ENCODE measurements at regions not wholly inside any gene's neighbourhood (a gene's known extent, or its start where the extent isn't known, plus 50 kb on each side); places are given as distances from the start of the nearest gene placed in this dataset.

GRCh38 chr5:67334373-67334772 lies 137.8 kb upstream of the CD180 start:
- DNase-seq (ENCODE audit: low read depth): no peak

- no peak for DNase-seq (ENCODE audit: low read depth)
Measured at GRCh38 chr5:67333171-67333570, 136.6 kb upstream of the CD180 start.

DNA sequence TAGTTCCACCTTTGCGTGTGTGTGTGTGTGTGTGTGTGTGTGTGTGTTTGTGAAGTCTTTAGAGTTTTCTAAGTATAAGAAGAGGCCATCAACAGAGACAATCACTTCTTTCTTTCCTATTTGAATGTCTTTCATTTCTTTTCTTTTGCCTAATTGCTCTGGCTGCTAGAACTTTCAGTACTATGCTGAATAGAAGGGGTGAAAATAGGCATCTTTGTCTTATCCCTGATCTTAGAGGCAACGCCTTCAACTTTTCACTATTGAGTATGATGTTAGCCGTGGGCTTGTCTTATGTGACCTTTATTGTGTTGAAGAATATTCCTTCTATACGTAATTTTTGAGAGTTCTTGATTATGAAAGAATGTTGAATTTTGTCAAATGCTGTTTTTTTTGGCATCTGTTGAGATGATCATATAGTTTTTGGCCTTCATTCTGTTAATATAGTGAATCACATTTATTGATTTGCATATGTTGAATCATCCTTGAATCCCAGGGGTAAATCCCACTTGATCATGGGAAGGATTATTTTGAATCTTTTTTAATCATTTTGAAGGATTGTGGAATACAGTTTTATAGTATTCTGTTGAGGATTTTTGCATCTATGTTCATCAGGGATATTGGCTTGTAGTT lies 134.8 kb upstream of the CD180 start:
- no peak for DNase-seq (ENCODE audit: low read depth)

GRCh38 chr5:67319935-67320725 lies 123.5 kb upstream of the CD180 start:
- DNase-seq (ENCODE audit: low read depth): no peak

GRCh38 chr5:67318746-67319145 lies 122.1 kb upstream of the CD180 start:
- no peak for DNase-seq (ENCODE audit: low read depth)

DNA sequence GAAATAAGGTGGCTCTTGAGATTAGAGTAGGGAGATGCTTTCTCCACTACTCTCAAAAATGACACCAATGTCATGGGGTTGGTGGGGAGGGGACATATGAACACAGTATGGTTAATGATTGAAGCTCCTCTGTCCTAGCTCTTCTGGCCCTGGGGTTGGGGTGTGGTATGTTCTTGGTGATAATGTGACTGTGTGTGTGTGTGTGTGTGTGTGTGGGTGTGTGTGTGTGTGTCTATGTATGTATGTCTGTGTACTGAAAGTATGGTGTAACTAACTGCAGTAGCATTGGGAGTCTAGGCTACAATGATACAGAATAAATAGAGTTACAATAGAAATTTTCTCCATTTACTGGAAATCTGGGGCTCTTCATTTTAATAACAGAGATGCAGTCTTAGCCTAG lies 121.0 kb upstream of the CD180 start:
- DNase-seq (ENCODE audit: low read depth): no peak

DNA sequence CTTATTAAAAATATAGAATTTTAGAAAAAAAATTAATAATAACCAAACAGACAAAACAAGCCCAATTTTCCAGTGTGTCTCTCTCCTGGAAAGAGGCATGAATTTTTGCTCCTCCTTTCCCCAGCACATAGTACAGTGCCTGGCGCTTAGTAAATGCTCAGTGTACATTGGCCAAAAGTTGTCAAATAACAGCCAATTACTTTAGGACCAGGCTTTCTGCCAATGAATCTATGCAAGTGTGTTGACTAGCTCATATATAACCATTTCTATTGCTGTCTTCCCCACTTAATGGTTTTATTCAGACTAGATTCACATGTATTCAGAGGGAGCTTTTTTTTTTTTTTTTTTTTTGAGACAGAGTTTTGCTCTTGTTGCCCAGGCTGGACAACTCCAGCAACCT lies 120.1 kb upstream of the CD180 start:
- no peak for DNase-seq (ENCODE audit: low read depth)

DNA sequence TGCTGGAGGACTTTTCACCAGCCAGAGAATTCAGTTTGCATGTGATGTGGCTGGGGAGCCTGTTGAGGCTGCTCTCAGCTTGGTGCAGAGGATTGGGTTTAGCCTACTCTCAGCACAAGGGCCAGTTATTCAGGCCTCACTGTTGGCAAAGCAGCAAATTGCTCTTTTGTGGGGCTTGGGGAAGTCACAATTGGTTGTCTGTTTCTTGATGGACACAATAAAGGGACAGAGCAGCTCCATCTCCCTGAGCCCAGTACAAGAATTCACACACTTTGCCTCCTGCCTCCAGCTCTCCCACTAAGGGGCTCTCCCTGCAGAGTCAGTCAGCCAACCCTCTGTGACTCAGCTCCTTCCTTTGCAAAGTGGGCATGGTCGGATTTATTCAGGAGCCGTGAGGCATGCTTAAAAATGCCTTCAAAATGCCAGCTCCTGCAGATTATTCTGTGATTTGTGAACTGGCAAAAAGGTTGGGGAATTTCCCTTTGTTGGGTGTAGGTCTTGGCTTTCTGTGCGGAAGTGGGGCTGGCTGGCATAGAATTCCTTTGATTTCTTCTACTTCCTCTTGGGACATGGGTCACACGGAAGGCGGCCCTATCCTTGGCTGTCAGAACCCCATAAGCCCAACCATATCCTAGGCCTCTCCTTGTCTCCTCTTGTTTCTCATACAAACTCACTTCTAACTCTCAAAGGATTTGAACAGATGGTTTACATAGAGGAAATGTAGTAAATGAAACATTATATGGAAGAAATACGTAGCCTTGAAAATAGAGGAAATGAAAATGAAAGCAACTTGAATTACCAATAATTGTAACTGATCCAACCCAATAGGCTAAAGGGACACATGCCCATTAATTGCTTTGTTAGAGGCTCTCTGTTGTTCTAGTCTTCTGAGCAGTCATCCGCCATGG lies 118.7 kb upstream of the CD180 start:
- DNase-seq (ENCODE audit: low read depth): no peak

DNA sequence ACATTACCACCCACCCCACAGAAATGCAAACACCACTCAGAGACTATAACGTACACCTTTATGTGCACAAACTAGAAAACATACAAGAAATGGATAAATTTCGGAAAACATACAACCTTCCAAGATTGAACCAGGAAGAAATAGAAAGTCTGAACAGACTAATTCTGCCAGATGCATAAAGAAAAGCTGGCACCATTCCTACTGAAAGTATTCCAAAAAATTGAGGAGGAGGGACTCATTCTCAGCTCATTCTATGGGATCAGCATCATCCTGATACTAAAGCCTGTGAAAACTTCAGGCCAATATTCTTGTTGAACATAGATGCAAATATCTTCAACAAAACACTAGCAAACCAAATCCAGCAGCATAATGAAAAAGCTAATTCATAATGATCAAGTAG lies 115.1 kb upstream of the CD180 start:
- no peak for DNase-seq (ENCODE audit: low read depth)

GRCh38 chr5:67311208-67311607 lies 114.6 kb upstream of the CD180 start:
- no peak for DNase-seq (ENCODE audit: low read depth)

DNA sequence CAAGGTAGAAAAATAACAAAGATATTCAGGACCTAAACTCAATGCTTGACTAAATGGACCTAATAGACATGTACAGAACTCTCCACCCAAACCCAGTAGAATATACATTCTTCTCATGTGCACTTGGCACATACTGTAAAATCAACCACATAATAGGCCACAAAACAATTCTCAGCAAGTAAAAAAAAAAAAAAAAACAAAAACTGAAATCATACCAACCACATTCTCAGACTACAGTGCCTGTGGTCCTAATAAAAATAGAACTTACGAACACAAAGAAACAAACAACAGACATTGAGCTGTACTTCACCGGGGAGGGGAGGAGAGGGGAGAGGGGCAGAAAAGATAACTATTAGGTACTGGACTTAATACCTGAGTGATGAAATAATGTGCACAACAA lies 114.1 kb upstream of the CD180 start:
- DNase-seq (ENCODE audit: low read depth): no peak

GRCh38 chr5:67310169-67310568 lies 113.6 kb upstream of the CD180 start:
- no peak for DNase-seq (ENCODE audit: low read depth)

GRCh38 chr5:67308988-67309688 lies 112.5 kb upstream of the CD180 start:
- no peak for DNase-seq (ENCODE audit: low read depth)

GRCh38 chr5:67306965-67307607 lies 110.5 kb upstream of the CD180 start:
- DNase-seq (ENCODE audit: low read depth): no peak

- DNase-seq (ENCODE audit: low read depth): no peak
Measured at GRCh38 chr5:67305913-67306710, 109.5 kb upstream of the CD180 start.

DNA sequence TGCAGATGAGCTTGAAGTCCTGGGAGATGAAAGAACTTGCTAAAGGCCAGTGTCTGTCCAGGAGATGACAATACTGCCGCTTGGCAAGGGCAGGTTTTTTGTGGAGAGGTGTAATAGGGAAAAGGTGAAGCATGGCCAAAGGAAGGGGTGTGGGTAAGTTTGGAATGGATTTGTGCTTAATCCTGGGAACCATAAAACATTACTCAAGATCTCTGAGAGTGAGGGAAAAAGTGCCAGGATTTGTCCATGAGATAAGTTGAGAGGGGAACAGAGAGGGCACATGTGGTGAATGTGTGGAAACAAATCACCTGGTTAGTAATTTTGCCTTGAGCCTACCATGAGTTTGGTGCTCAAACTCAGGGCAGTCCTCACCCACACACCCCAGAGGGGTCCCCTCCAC lies 108.8 kb upstream of the CD180 start:
- DNase-seq (ENCODE audit: low read depth): no peak

DNA sequence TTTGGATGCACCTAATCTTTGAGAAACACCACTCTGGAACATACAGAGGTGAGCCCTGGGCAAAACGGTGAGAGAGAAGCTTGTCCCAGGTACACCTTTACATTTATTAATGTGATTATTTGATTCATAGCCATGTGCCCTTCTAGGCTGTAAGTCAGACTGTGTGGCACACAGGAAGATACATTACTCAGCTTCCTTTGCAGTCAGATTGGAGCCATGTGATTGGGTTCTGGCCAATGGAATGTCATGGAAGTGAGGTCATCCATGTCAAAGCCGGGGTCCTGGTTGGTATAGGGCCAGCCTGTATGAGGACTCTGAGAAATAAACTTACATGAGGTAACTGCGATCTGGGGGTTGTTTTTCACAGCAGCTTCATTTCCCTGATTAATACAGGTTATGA lies 106.8 kb upstream of the CD180 start:
- peak; percentile 63 for DNase-seq (ENCODE audit: low read depth)

DNA sequence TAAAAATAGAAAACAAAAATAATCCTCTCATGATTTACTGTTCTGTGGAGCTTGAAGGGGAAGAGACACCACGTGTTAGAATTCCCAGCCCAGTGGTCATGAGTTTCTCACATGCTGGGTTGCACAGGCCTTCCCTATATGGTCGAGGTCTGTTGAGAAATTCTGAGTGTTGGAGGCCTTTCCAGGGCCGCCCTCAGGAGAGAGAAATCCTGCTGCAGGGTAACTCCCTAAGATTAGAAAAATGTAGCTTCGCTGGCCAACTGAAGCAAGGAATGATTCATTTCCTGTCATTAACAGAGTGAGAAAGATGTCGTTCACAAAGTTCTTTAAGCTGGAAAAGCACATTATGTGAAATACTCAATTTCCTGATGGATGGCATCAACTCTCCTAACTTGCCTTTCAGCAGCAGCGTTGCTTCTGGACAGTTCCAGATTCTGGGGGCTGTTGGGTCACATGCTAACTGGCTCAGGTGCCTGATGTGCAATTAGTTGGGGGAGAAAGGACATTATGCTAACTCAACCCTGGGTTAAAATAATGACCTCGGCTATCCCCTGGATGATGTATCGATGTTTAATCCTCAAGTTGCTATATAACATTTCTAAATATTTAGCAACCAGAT lies 104.8 kb upstream of the CD180 start:
- DNase-seq (ENCODE audit: low read depth): peak; percentile 80

DNA sequence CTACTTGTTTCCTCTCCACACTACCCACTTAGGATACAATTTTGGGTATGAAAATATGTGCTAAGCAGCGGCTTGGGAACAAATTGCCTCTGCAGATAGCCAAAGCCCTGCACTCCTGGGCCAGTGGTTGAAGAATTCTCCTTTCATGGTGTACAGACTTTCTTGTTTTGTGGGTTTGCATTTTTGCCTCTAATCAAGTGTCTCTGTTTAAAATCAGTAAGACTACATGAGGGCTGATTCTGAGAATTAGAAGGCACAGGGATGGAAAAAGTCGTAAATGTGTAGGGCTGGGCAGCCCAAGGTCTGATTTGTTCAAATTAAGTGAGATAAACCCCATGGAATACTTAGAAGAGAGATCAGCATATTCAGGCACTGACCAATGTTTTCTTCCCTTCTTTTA lies 103.7 kb upstream of the CD180 start:
- DNase-seq (ENCODE audit: low read depth): no peak

DNA sequence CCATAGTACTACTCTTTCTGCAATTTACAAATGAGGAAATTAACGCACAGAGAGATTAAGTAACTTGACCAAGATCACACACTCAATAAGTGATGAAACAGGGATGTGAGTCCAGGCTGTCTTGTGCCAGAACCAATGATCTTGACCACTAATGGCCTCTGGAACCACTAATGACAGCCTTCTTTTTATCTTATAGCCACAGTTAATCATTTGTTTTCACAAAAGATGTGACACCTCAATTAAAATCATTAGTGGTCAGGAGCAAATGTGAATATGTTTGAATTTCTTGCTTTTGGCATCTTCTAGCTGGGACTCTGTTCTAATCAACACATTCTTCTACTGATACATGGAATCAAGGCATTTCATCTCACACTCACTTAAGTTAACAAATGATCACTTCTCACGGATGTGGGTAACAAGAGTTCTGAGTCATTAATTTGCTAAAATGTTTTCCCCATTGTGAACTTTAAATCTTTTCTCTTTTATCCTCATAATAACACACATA lies 102.7 kb upstream of the CD180 start:
- no peak for DNase-seq (ENCODE audit: low read depth)
